ENCODE measurements at regions not wholly inside any gene's neighbourhood (a gene's known extent, or its start where the extent isn't known, plus 50 kb on each side); places are given as distances from the start of the nearest gene placed in this dataset.

GRCh38 chr4:18666322-18666721 is 644.8 kb upstream of the LCORL start:
- Histone ChIP-seq H3K36me3 (ENCODE audit: low read depth) (no peaks in the 10 kb centered on the region), H3F3A (ENCODE audit: insufficient read depth, low read depth) (no peaks in the 10 kb centered on the region), H2AFZ (no peak overlapping the region), H3K79me2 (ENCODE audit: low read depth) (no peaks in the 10 kb centered on the region), H3K27ac (no peak overlapping the region), H3K4me1 (replicated peaks; ENCODE audit: insufficient read depth) (no peaks in the 10 kb centered on the region), H3K27me3 (ENCODE audit: insufficient read depth, low read depth) (no peaks in the 10 kb centered on the region), H3K9me3 (ENCODE audit: insufficient read depth, low read depth) (no peaks in the 10 kb centered on the region), H3K4me3 (no peak overlapping the region), H4K20me1 (ENCODE audit: insufficient read depth) (no peaks in the 10 kb centered on the region), H3K9me2 (ENCODE audit: insufficient read depth) (no peaks in the 10 kb centered on the region), H3K4me2 (no peak overlapping the region)
- intact Hi-C loops (cut with micrococcal nuclease; ENCODE audit: unreplicated experiment): no loop called here
- BruUV-seq (replicated peaks): no TSS peak
- no peak for TF ChIP-seq CTCF (conservative IDR thresholded peaks at IDR 0.05)
- TF ChIP-seq EZH2 (IDR thresholded peaks at IDR 0.05; ENCODE audit: low read depth): no peak
- ChIA-PET POLR2A (ENCODE audit: unreplicated experiment) (no interaction called here), CTCF (no interaction called here)
- no peak for DNase-seq

- POLR2A ChIA-PET (ENCODE audit: unreplicated experiment): no interaction called here
- CTCF ChIA-PET: no interaction called here
- no TSS peak for BruUV-seq (replicated peaks)
- Histone ChIP-seq H3K4me2 (no peak overlapping the region), H3K9me3 (ENCODE audit: insufficient read depth, low read depth) (no peaks in the 10 kb centered on the region), H3K27me3 (ENCODE audit: insufficient read depth, low read depth) (no peaks in the 10 kb centered on the region), H3K27ac (no peak overlapping the region), H3K36me3 (ENCODE audit: low read depth) (no peaks in the 10 kb centered on the region), H3F3A (ENCODE audit: insufficient read depth, low read depth) (no peaks in the 10 kb centered on the region), H3K4me3 (no peak overlapping the region), H3K9me2 (ENCODE audit: insufficient read depth) (no peaks in the 10 kb centered on the region), H3K4me1 (replicated peaks; ENCODE audit: insufficient read depth) (no peaks in the 10 kb centered on the region), H4K20me1 (ENCODE audit: insufficient read depth) (no peaks in the 10 kb centered on the region), H3K79me2 (ENCODE audit: low read depth) (no peaks in the 10 kb centered on the region), H2AFZ (no peak overlapping the region)
- no peak for TF ChIP-seq CTCF (conservative IDR thresholded peaks at IDR 0.05)
- no peak for TF ChIP-seq EZH2 (IDR thresholded peaks at IDR 0.05; ENCODE audit: low read depth)
- no peak for DNase-seq
- intact Hi-C loops (cut with micrococcal nuclease; ENCODE audit: unreplicated experiment): no loop called here
Measured at GRCh38 chr4:18664171-18664570, 642.6 kb upstream of the LCORL start.

GRCh38 chr4:18645351-18645750 is 623.8 kb upstream of the LCORL start:
- H3K27ac ChIP-seq: no peak overlapping the region
- no peaks in the 10 kb centered on the region for H3K79me2 ChIP-seq (ENCODE audit: low read depth)
- intact Hi-C loops (cut with micrococcal nuclease; ENCODE audit: unreplicated experiment): no loop called here
- no peak overlapping the region for H3K4me3 ChIP-seq
- H3K4me2 ChIP-seq: no peak overlapping the region
- H4K20me1 ChIP-seq (ENCODE audit: insufficient read depth): no peaks in the 10 kb centered on the region
- no peaks in the 10 kb centered on the region for H3K27me3 ChIP-seq (ENCODE audit: insufficient read depth, low read depth)
- H3F3A ChIP-seq (ENCODE audit: insufficient read depth, low read depth): no peaks in the 10 kb centered on the region
- CTCF ChIA-PET: no interaction called here
- POLR2A ChIA-PET (ENCODE audit: unreplicated experiment): no interaction called here
- DNase-seq: no peak
- no peak overlapping the region for H2AFZ ChIP-seq
- no TSS peak for BruUV-seq (replicated peaks)
- no peak for TF ChIP-seq CTCF (conservative IDR thresholded peaks at IDR 0.05)
- TF ChIP-seq EZH2 (IDR thresholded peaks at IDR 0.05; ENCODE audit: low read depth): no peak
- H3K9me2 ChIP-seq (ENCODE audit: insufficient read depth): no peaks in the 10 kb centered on the region
- no peaks in the 10 kb centered on the region for H3K9me3 ChIP-seq (ENCODE audit: insufficient read depth, low read depth)
- H3K36me3 ChIP-seq (ENCODE audit: low read depth): no peaks in the 10 kb centered on the region
- H3K4me1 ChIP-seq (replicated peaks; ENCODE audit: insufficient read depth): no peaks in the 10 kb centered on the region

Data from PC-9 (cell line).